ENCODE measurements at regions not wholly inside any gene's neighbourhood (a gene's known extent, or its start where the extent isn't known, plus 50 kb on each side); places are given as distances from the start of the nearest gene placed in this dataset.

- DNase-seq (ENCODE audit: low read depth) = no peak
Observed at GRCh38 chr12:94031763-94032162, 116.6 kb upstream of the PLXNC1 start.

- no peak for DNase-seq (ENCODE audit: low read depth)
Observed at GRCh38 chr12:94032368-94032767, 116.0 kb upstream of the PLXNC1 start.

- DNase-seq (ENCODE audit: low read depth) = no peak
Observed at GRCh38 chr12:94033101-94033500, 115.3 kb upstream of the PLXNC1 start.

- no peak for DNase-seq (ENCODE audit: low read depth)
Observed at GRCh38 chr12:94033784-94034183, 114.6 kb upstream of the PLXNC1 start.

- no peak for DNase-seq (ENCODE audit: low read depth)
Observed at GRCh38 chr12:94037444-94037843, 110.9 kb upstream of the PLXNC1 start.

- no peak for DNase-seq (ENCODE audit: low read depth)
Observed at GRCh38 chr12:94038605-94039004, 109.8 kb upstream of the PLXNC1 start.

- no peak for DNase-seq (ENCODE audit: low read depth)
Observed at GRCh38 chr12:94039199-94039840, 109.1 kb upstream of the PLXNC1 start.

- no peak for DNase-seq (ENCODE audit: low read depth)
Observed at GRCh38 chr12:94039914-94040313, 108.5 kb upstream of the PLXNC1 start.

- DNase-seq (ENCODE audit: low read depth) = no peak
Observed at GRCh38 chr12:94041850-94042249, 106.5 kb upstream of the PLXNC1 start.

GRCh38 chr12:94042321-94042720, 106.1 kb upstream of the PLXNC1 start:
- no peak for DNase-seq (ENCODE audit: low read depth)

- DNase-seq (ENCODE audit: low read depth) = no peak
Observed at GRCh38 chr12:94046626-94047410, 101.6 kb upstream of the PLXNC1 start.

GRCh38 chr12:94047781-94048567, 100.4 kb upstream of the PLXNC1 start:
- DNase-seq (ENCODE audit: low read depth) = no peak

GRCh38 chr12:94048757-94049156, 99.6 kb upstream of the PLXNC1 start:
- DNase-seq (ENCODE audit: low read depth) = no peak

- no peak for DNase-seq (ENCODE audit: low read depth)
Observed at GRCh38 chr12:94049718-94050117, 98.7 kb upstream of the PLXNC1 start.

- DNase-seq (ENCODE audit: low read depth) = no peak
Observed at GRCh38 chr12:94053676-94054075, 94.7 kb upstream of the PLXNC1 start.

GRCh38 chr12:94055528-94055927, 92.8 kb upstream of the PLXNC1 start:
- no peak for DNase-seq (ENCODE audit: low read depth)

- no peak for DNase-seq (ENCODE audit: low read depth)
Observed at GRCh38 chr12:94056419-94057158, 91.8 kb upstream of the PLXNC1 start.

GRCh38 chr12:94057262-94058151, 90.9 kb upstream of the PLXNC1 start:
- peak; percentile 44 for DNase-seq (ENCODE audit: low read depth)

- DNase-seq (ENCODE audit: low read depth) = no peak
Observed at GRCh38 chr12:94059394-94060368, 88.7 kb upstream of the PLXNC1 start.

- no peak for DNase-seq (ENCODE audit: low read depth)
Observed at GRCh38 chr12:94062194-94062593, 86.2 kb upstream of the PLXNC1 start.
